WTC11 (cell line): ENCODE measurements at regions not wholly inside any gene's neighbourhood (a gene's known extent, or its start where the extent isn't known, plus 50 kb on each side); places are given as distances from the start of the nearest gene placed in this dataset.
"Not testable (repeated sequence)": the region's sequence is repeated elsewhere in the genome, so short reads cannot be mapped to it uniquely, and the experiment has no call there.

ENCODE experiments used
- ARID4B ChIP-seq: sonication (generic); formaldehyde crosslinking; IDR thresholded peaks from 2 replicates; pipeline ENCODE4 v1.8.0; 2023; ENCODE audit warnings: missing genetic modification reagents, mild to moderate bottlenecking, borderline replicate concordance
- CREB1 ChIP-seq: sonication (generic); formaldehyde crosslinking; IDR thresholded peaks from 2 replicates; pipeline ENCODE4 v1.8.0; 2023; ENCODE audit warnings: mild to moderate bottlenecking, missing genetic modification reagents
- GTF2I ChIP-seq: fragments of 250-450 bp; sonication (Bioruptor Pico); conservative IDR thresholded peaks from 2 replicates; pipeline ENCODE4 v1.4.0; 2021; ENCODE audit warnings: mild to moderate bottlenecking
- IRF2 ChIP-seq: sonication (generic); formaldehyde crosslinking; IDR thresholded peaks from 2 replicates; pipeline ENCODE4 v1.8.0; 2022; ENCODE audit warnings: low read depth, missing genetic modification reagents, borderline replicate concordance
- NFATC4 ChIP-seq: fragments of 250-450 bp; sonication (Bioruptor Pico); IDR thresholded peaks from 2 replicates; pipeline ENCODE4 v1.9.0; 2021; ENCODE audit warnings: mild to moderate bottlenecking
- NFYB ChIP-seq: sonication (generic); formaldehyde crosslinking; conservative IDR thresholded peaks from 2 replicates; pipeline ENCODE4 v1.8.0; 2022; ENCODE audit warnings: low read depth, missing genetic modification reagents
- RORB ChIP-seq: fragments of 250-450 bp; sonication (Bioruptor Pico); IDR thresholded peaks from 2 replicates; pipeline ENCODE4 v1.9.0; 2021; ENCODE audit warnings: mild to moderate bottlenecking
- TEAD4 ChIP-seq: sonication (generic); formaldehyde crosslinking; IDR thresholded peaks from 2 replicates; pipeline ENCODE4 v1.8.0; 2022; ENCODE audit warnings: mild to moderate bottlenecking, missing genetic modification reagents
- TF ChIP-seq, protein P1 (sequence below): fragments of 250-450 bp; sonication (Bioruptor Pico); IDR thresholded peaks from 2 replicates; pipeline ENCODE4 v1.9.0; 2021; ENCODE audit warnings: mild to moderate bottlenecking
- TF ChIP-seq, protein P2 (sequence below): fragments of 200-600 bp; IDR thresholded peaks from 2 replicates; pipeline ENCODE4 v1.8.0; 2022; ENCODE audit warnings: antibody characterized with exemption
- TF ChIP-seq, protein P3 (sequence below): sonication (generic); formaldehyde crosslinking; IDR thresholded peaks from 2 replicates; pipeline ENCODE4 v1.8.0; 2022; ENCODE audit warnings: mild to moderate bottlenecking, missing genetic modification reagents
- TF ChIP-seq, protein P4 (sequence below): sonication (generic); formaldehyde crosslinking; IDR thresholded peaks from 2 replicates; pipeline ENCODE4 v1.8.1; 2022; ENCODE audit warnings: low read depth, mild to moderate bottlenecking, moderate library complexity, missing genetic modification reagents, borderline replicate concordance
- TF ChIP-seq, protein P5 (sequence below): sonication (generic); formaldehyde crosslinking; IDR thresholded peaks from 2 replicates; pipeline ENCODE4 v1.8.1; 2023; ENCODE audit warnings: mild to moderate bottlenecking, missing genetic modification reagents, moderate library complexity

- TF ChIP-seq, protein P1, sequence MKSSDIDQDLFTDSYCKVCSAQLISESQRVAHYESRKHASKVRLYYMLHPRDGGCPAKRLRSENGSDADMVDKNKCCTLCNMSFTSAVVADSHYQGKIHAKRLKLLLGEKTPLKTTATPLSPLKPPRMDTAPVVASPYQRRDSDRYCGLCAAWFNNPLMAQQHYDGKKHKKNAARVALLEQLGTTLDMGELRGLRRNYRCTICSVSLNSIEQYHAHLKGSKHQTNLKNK (CRISPR knock-in tag), result not testable (repeated sequence)
- not testable (repeated sequence) for TF ChIP-seq NFYB (CRISPR knock-in tag); NFATC4; TEAD4; IRF2 (CRISPR knock-in tag); CREB1 (CRISPR knock-in tag); RORB (CRISPR knock-in tag); ARID4B; GTF2I
- TF ChIP-seq, protein P2, sequence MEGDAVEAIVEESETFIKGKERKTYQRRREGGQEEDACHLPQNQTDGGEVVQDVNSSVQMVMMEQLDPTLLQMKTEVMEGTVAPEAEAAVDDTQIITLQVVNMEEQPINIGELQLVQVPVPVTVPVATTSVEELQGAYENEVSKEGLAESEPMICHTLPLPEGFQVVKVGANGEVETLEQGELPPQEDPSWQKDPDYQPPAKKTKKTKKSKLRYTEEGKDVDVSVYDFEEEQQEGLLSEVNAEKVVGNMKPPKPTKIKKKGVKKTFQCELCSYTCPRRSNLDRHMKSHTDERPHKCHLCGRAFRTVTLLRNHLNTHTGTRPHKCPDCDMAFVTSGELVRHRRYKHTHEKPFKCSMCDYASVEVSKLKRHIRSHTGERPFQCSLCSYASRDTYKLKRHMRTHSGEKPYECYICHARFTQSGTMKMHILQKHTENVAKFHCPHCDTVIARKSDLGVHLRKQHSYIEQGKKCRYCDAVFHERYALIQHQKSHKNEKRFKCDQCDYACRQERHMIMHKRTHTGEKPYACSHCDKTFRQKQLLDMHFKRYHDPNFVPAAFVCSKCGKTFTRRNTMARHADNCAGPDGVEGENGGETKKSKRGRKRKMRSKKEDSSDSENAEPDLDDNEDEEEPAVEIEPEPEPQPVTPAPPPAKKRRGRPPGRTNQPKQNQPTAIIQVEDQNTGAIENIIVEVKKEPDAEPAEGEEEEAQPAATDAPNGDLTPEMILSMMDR, result not testable (repeated sequence)
- TF ChIP-seq, protein P3, sequence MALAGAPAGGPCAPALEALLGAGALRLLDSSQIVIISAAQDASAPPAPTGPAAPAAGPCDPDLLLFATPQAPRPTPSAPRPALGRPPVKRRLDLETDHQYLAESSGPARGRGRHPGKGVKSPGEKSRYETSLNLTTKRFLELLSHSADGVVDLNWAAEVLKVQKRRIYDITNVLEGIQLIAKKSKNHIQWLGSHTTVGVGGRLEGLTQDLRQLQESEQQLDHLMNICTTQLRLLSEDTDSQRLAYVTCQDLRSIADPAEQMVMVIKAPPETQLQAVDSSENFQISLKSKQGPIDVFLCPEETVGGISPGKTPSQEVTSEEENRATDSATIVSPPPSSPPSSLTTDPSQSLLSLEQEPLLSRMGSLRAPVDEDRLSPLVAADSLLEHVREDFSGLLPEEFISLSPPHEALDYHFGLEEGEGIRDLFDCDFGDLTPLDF (CRISPR knock-in tag), result not testable (repeated sequence)
- TF ChIP-seq, protein P4, sequence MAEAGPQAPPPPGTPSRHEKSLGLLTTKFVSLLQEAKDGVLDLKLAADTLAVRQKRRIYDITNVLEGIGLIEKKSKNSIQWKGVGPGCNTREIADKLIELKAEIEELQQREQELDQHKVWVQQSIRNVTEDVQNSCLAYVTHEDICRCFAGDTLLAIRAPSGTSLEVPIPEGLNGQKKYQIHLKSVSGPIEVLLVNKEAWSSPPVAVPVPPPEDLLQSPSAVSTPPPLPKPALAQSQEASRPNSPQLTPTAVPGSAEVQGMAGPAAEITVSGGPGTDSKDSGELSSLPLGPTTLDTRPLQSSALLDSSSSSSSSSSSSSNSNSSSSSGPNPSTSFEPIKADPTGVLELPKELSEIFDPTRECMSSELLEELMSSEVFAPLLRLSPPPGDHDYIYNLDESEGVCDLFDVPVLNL (CRISPR knock-in tag), result not testable (repeated sequence)
- TF ChIP-seq, protein P5, sequence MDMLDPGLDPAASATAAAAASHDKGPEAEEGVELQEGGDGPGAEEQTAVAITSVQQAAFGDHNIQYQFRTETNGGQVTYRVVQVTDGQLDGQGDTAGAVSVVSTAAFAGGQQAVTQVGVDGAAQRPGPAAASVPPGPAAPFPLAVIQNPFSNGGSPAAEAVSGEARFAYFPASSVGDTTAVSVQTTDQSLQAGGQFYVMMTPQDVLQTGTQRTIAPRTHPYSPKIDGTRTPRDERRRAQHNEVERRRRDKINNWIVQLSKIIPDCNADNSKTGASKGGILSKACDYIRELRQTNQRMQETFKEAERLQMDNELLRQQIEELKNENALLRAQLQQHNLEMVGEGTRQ (CRISPR knock-in tag), result not testable (repeated sequence)
Measured at GRCh38 chr4:14169940-14170339, 542.4 kb upstream of the BOD1L1 start.
